CD4-positive, alpha-beta T cell treated with Interleukin-6 for 4 hours (primary cell): ENCODE measurements at regions not wholly inside any gene's neighbourhood (a gene's known extent, or its start where the extent isn't known, plus 50 kb on each side); places are given as distances from the start of the nearest gene placed in this dataset.

ENCODE experiments used
- DNase-seq: peaks from one replicate; pipeline ENCODE4 v3.0.0-alpha.2; 2020; ENCODE audit warnings: mixed read lengths

GRCh38 chr6:113597231-113597583, 259.9 kb upstream of the MARCKS start:
- no peak for DNase-seq

GRCh38 chr6:113598786-113599185, 258.4 kb upstream of the MARCKS start:
- DNase-seq, result no peak

- DNase-seq, result no peak
Measured at GRCh38 chr6:113599444-113599843, 257.7 kb upstream of the MARCKS start.

- DNase-seq, result no peak
Measured at GRCh38 chr6:113600551-113601339, 256.4 kb upstream of the MARCKS start.

GRCh38 chr6:113607821-113608545, 249.2 kb upstream of the MARCKS start:
- no peak for DNase-seq

- no peak for DNase-seq
Measured at GRCh38 chr6:113610377-113610988, 246.7 kb upstream of the MARCKS start.

GRCh38 chr6:113616701-113617274, 240.4 kb upstream of the MARCKS start:
- DNase-seq, result no peak

GRCh38 chr6:113619077-113619476, 238.1 kb upstream of the MARCKS start:
- no peak for DNase-seq

- DNase-seq, result no peak
Measured at GRCh38 chr6:113620386-113620785, 236.8 kb upstream of the MARCKS start.

- DNase-seq, result no peak
Measured at GRCh38 chr6:113622254-113622653, 234.9 kb upstream of the MARCKS start.

- no peak for DNase-seq
Measured at GRCh38 chr6:113623129-113623528, 234.0 kb upstream of the MARCKS start.

GRCh38 chr6:113625850-113626249, 231.3 kb upstream of the MARCKS start:
- no peak for DNase-seq

GRCh38 chr6:113626475-113626874, 230.7 kb upstream of the MARCKS start:
- DNase-seq, result no peak

- no peak for DNase-seq
Measured at GRCh38 chr6:113627480-113627879, 229.7 kb upstream of the MARCKS start.

GRCh38 chr6:113629256-113629655, 227.9 kb upstream of the MARCKS start:
- DNase-seq, result no peak

GRCh38 chr6:113629975-113630737, 227.0 kb upstream of the MARCKS start:
- DNase-seq, result no peak

GRCh38 chr6:113630738-113631535, 226.2 kb upstream of the MARCKS start:
- no peak for DNase-seq

GRCh38 chr6:113631666-113632065, 225.5 kb upstream of the MARCKS start:
- DNase-seq, result no peak

- peak; percentile 9 for DNase-seq
Measured at GRCh38 chr6:113632220-113632864, 224.8 kb upstream of the MARCKS start.

GRCh38 chr6:113633638-113634037, 223.5 kb upstream of the MARCKS start:
- DNase-seq, result no peak
